Loucy (cell line): ENCODE measurements at regions not wholly inside any gene's neighbourhood (a gene's known extent, or its start where the extent isn't known, plus 50 kb on each side); places are given as distances from the start of the nearest gene placed in this dataset.

Experiments used
- CTCF ChIP-seq: fragments of 200-600 bp; sonication (generic); conservative IDR thresholded peaks from 2 replicates; pipeline ENCODE4 v1.5.1; 2014; ENCODE audit warnings: mild to moderate bottlenecking, antibody characterized with exemption, low read length
- EZH2phosphoT487 ChIP-seq: fragments of 200-600 bp; IDR thresholded peaks from 2 replicates; pipeline ENCODE4 v1.6.1; 2018; ENCODE audit warnings: antibody characterized with exemption, mild to moderate bottlenecking, moderate library complexity, borderline replicate concordance

DNA sequence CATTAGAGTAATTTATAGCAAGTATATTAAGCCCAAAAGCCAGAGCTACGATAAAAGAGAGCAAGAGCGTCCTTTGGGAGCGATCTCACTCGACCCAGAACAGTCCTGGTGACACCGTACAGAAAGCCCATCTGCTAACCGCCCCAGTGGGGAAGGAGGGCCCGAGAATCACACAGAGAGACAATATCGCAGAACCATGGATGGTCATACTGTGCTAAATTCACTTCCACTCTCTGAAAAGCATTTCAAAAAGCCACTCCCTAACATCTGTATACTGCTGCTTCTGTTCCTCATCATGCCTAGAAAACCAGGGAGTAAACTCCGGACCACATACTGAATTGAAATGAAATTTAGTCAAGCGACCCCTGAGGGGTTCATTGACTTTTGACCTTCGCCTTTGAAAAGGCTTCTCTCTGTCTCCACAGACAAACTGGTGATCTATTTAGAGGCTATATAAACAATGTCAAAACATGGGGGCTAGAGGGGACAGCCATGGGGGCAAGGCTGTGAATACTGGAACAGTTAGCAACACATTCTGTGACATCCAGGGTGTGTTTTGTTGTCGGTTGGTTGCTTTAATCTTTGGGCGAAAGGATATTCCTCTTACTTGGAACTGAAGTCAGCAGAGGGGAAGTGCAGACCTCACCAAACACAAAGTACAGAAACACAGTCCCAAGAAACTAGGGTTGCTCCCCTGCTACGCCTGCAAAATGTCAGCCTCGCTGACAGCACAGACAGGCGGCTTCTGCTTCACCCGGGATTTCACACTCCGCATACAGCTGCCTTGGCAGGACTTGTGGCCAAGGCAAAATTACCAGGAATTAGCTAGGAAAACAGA, 129.0 kb upstream of the RASGEF1B start:
- TF ChIP-seq CTCF (no peak), EZH2phosphoT487 (no peak)
